GM23248 (cell line): ENCODE measurements at regions not wholly inside any gene's neighbourhood (a gene's known extent, or its start where the extent isn't known, plus 50 kb on each side); places are given as distances from the start of the nearest gene placed in this dataset.

Experiments used
- DNase-seq: peaks from one replicate; pipeline ENCODE4 v3.0.0-alpha.2; 2015
- H2AFZ ChIP-seq: fragments of 200-600 bp; sonication (generic); 2 replicates; pipeline ENCODE4 v1.6.1; 2016; ENCODE audit warnings: antibody characterized with exemption
- H3F3A ChIP-seq: fragments of 200-600 bp; sonication (generic); 2 replicates; pipeline ENCODE4 v1.6.1; 2016; ENCODE audit warnings: mild to moderate bottlenecking, antibody characterized with exemption, mixed run types; ENCODE audit not compliant: insufficient read depth
- H3K27ac ChIP-seq: fragments of 200-600 bp; sonication (generic); 2 replicates; pipeline ENCODE4 v1.5.1; 2016; ENCODE audit warnings: mild to moderate bottlenecking
- H3K27me3 ChIP-seq: fragments of 200-600 bp; sonication (generic); replicated peaks from 2 replicates; pipeline ENCODE4 v1.6.1; 2016; ENCODE audit warnings: mild to moderate bottlenecking; ENCODE audit not compliant: insufficient read depth
- H3K36me3 ChIP-seq: fragments of 200-600 bp; sonication (generic); 2 replicates; pipeline ENCODE4 v1.6.1; 2016; ENCODE audit warnings: low read depth, mild to moderate bottlenecking
- H3K4me1 ChIP-seq: fragments of 200-600 bp; sonication (generic); 2 replicates; pipeline ENCODE4 v1.6.1; 2016; ENCODE audit warnings: mild to moderate bottlenecking; ENCODE audit not compliant: insufficient read depth
- H3K4me2 ChIP-seq: fragments of 200-600 bp; sonication (generic); one replicate; pipeline ENCODE4 v1.6.1; 2016; ENCODE audit warnings: mild to moderate bottlenecking; ENCODE audit not compliant: unreplicated experiment
- H3K4me3 ChIP-seq: fragments of 200-600 bp; sonication (generic); 2 replicates; pipeline ENCODE4 v1.5.1; 2016; ENCODE audit warnings: mild to moderate bottlenecking
- H3K79me2 ChIP-seq: fragments of 200-600 bp; sonication (generic); 2 replicates; pipeline ENCODE4 v1.6.1; 2016; ENCODE audit warnings: mild to moderate bottlenecking; ENCODE audit not compliant: insufficient read depth
- H3K9ac ChIP-seq: fragments of 200-600 bp; sonication (generic); 2 replicates; pipeline ENCODE4 v1.6.1; 2016; ENCODE audit warnings: mild to moderate bottlenecking
- H3K9me2 ChIP-seq: fragments of 200-600 bp; sonication (generic); 2 replicates; pipeline ENCODE4 v1.6.1; 2016; ENCODE audit warnings: mixed run types, mild to moderate bottlenecking, moderate library complexity; ENCODE audit not compliant: insufficient read depth
- H3K9me3 ChIP-seq: fragments of 200-600 bp; sonication (generic); one replicate; pipeline ENCODE4 v1.6.1; 2017; ENCODE audit warnings: low read depth
- H4K20me1 ChIP-seq: fragments of 200-600 bp; sonication (generic); 2 replicates; pipeline ENCODE4 v1.6.0; 2016; ENCODE audit not compliant: insufficient read depth
- EZH2 ChIP-seq: fragments of 200-600 bp; sonication (generic); IDR thresholded peaks from 2 replicates; pipeline ENCODE4 v1.6.1; 2018; ENCODE audit warnings: antibody characterized with exemption, mild to moderate bottlenecking; ENCODE audit not compliant: insufficient read depth, poor library complexity, severe bottlenecking
- EZH2phosphoT487 ChIP-seq: fragments of 200-600 bp; sonication (generic); IDR thresholded peaks from 2 replicates; pipeline ENCODE4 v1.6.1; 2018; ENCODE audit warnings: antibody characterized with exemption, moderate library complexity, mild to moderate bottlenecking, low read depth; ENCODE audit not compliant: insufficient read depth
- WGBS, 2 experiments: methylation state at CpG; one replicate each; pipeline ENCODE4 v1.1.6; 2015 to 2017; ENCODE audit warnings: low lambda C conversion rate in 2 of 2, low coverage in 1 of 2; ENCODE audit errors: missing lambda C conversion rate in 2 of 2; 5-methylcytosine and 5-hydroxymethylcytosine counted together
- in situ Hi-C: fragments of 300-500 bp; cut with MboI; formaldehyde crosslinking; loops from 2 replicates; pipeline ENCODE4 v1.15.0; 2020

DNA sequence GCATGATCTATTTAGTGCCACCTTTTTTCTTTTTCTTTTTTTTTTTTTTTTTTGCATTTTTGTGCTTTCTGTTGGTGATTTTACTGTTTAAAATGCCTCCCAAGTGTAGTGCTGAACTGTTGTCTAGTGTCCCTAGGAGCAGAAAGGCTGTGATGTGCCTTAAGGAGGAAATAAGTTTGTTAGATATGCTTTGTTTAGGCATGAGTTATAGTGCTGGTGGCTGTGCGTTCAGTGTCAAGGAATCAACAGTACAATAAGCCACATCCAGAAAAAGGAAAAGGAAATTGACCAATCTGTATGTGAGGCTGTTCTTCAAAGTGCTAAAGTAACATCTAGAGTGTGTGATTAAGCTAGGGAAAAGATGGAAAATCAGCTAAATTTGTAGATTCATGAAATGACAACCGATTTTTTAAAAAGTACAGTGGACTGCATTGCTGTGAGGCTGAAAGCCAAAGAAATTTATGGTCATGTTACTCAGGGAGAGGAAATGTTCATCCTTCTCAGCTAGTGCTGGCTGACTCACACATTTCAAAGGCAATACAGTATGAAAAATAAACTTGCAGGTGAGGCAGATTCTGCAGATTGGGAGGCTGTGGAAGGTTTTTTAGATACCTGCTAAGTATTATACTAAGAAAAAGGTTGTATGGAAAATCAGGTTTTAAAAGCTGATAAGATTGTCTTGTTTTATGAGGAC is 122.7 kb upstream of the ADCY1 start:
- 33 to 47% methylated on average over 2 of the region's 2 CpGs for WGBS, 2 experiments
- H2AFZ ChIP-seq: no peak overlapping the region
- H3F3A ChIP-seq: no peaks in the 10 kb centered on the region
- no peaks in the 10 kb centered on the region for H3K79me2 ChIP-seq
- no peaks in the 10 kb centered on the region for H4K20me1 ChIP-seq
- TF ChIP-seq EZH2phosphoT487 (no peak), EZH2 (no peak)
- DNase-seq: peak; percentile 25
- H3K27ac ChIP-seq: no peak overlapping the region
- no peak overlapping the region for H3K9ac ChIP-seq
- in situ Hi-C loops: no loop called here
- no peak overlapping the region for H3K4me2 ChIP-seq
- no peaks in the 10 kb centered on the region for H3K4me1 ChIP-seq
- H3K4me3 ChIP-seq: no peak overlapping the region
- no peaks in the 10 kb centered on the region for H3K36me3 ChIP-seq
- H3K9me2 ChIP-seq: no peaks in the 10 kb centered on the region
- no peaks in the 10 kb centered on the region for H3K9me3 ChIP-seq
- H3K27me3 ChIP-seq: peaks cover 9% of the 10 kb centered on the region

- H3K9me2 ChIP-seq: no peaks in the 10 kb centered on the region
- H2AFZ ChIP-seq: no peak overlapping the region
- H4K20me1 ChIP-seq: no peaks in the 10 kb centered on the region
- H3K79me2 ChIP-seq: no peaks in the 10 kb centered on the region
- 32 to 42% methylated on average over 2 to 3 of the region's 3 CpGs for WGBS, 2 experiments
- no peak overlapping the region for H3K9ac ChIP-seq
- H3K36me3 ChIP-seq: no peaks in the 10 kb centered on the region
- H3K27ac ChIP-seq: no peak overlapping the region
- no peaks in the 10 kb centered on the region for H3K4me1 ChIP-seq
- in situ Hi-C loops: no loop called here
- no peak for DNase-seq
- H3K4me3 ChIP-seq: no peak overlapping the region
- H3K4me2 ChIP-seq: no peak overlapping the region
- H3K27me3 ChIP-seq: 0 out of 2 replicates have a peak, but pooled peaks cover 12% of the 10 kb centered on the region
- no peaks in the 10 kb centered on the region for H3K9me3 ChIP-seq
- H3F3A ChIP-seq: no peaks in the 10 kb centered on the region
- TF ChIP-seq EZH2: no peak
- no peak for TF ChIP-seq EZH2phosphoT487
Observed at GRCh38 chr7:45454771-45455170, 119.4 kb upstream of the ADCY1 start.

- H3K9me3 ChIP-seq: no peaks in the 10 kb centered on the region
- no peak for DNase-seq
- 62 to 66% methylated on average over 2 to 4 of the region's 4 CpGs for WGBS, 2 experiments
Observed at GRCh38 chr7:45455662-45456061, 118.5 kb upstream of the ADCY1 start.

DNA sequence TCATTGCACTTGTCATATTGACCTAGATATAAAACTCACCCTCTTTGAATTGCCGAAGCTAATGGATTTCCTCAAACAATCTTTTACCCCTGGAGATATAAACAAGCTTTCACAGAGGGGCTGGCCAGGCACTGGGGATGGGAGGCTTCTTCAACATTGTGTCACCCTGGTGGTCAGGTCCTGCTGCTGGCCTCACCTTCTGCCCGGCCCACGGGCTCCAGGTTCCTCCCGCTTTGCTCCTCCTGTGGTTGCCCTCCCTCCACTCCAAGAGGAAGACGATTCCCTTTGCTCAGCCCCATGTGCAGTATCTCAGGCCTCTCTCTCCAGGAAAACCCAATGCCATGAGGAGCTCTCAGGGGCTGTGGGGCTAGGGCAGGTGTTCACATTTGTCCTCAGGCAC is 118.1 kb upstream of the ADCY1 start:
- no peak overlapping the region for H3K4me2 ChIP-seq
- H3K9me3 ChIP-seq: no peaks in the 10 kb centered on the region
- no peak for TF ChIP-seq EZH2
- no peak for TF ChIP-seq EZH2phosphoT487
- no peak for DNase-seq
- H3K27ac ChIP-seq: no peak overlapping the region
- H3K9me2 ChIP-seq: no peaks in the 10 kb centered on the region
- H3K4me3 ChIP-seq: no peak overlapping the region
- no peak overlapping the region for H2AFZ ChIP-seq
- 75 to 85% methylated on average over 5 of the region's 5 CpGs for WGBS, 2 experiments
- H3K4me1 ChIP-seq: no peaks in the 10 kb centered on the region
- H4K20me1 ChIP-seq: no peaks in the 10 kb centered on the region
- H3K9ac ChIP-seq: no peak overlapping the region
- no peaks in the 10 kb centered on the region for H3F3A ChIP-seq
- in situ Hi-C loops: no loop called here
- H3K79me2 ChIP-seq: no peaks in the 10 kb centered on the region
- H3K36me3 ChIP-seq: no peaks in the 10 kb centered on the region
- H3K27me3 ChIP-seq: 0 out of 2 replicates have a peak, but pooled peaks cover 12% of the 10 kb centered on the region

More at GRCh38 chr7:45455662-45456061, 118.5 kb upstream of the ADCY1 start:
- 0 out of 2 replicates have a peak, but pooled peaks cover 12% of the 10 kb centered on the region for H3K27me3 ChIP-seq
- in situ Hi-C loops: no loop called here
- H3K4me2 ChIP-seq: no peak overlapping the region
- no peaks in the 10 kb centered on the region for H3K4me1 ChIP-seq
- H3K27ac ChIP-seq: no peak overlapping the region
- H3K9me2 ChIP-seq: no peaks in the 10 kb centered on the region
- no peaks in the 10 kb centered on the region for H3K36me3 ChIP-seq
- H3F3A ChIP-seq: no peaks in the 10 kb centered on the region
- no peak overlapping the region for H3K9ac ChIP-seq
- no peaks in the 10 kb centered on the region for H4K20me1 ChIP-seq
- TF ChIP-seq EZH2: no peak
- TF ChIP-seq EZH2phosphoT487: no peak
- H2AFZ ChIP-seq: no peak overlapping the region
- H3K79me2 ChIP-seq: no peaks in the 10 kb centered on the region
- no peak overlapping the region for H3K4me3 ChIP-seq
